OCI-LY7 (cell line): ENCODE measurements at regions not wholly inside any gene's neighbourhood (a gene's known extent, or its start where the extent isn't known, plus 50 kb on each side); places are given as distances from the start of the nearest gene placed in this dataset.

Source experiments
- BruUV-seq: library from RNA; stranded (reverse); fragments of 400-500 nt; replicated peaks from 2 replicates; lab custom pipeline; 2021; lab: Mats Ljungman, UMichigan
- CTCF ChIA-PET: fragments of 300-600 bp; sonication (Branson Sonifier 250); formaldehyde crosslinking; loops from one replicate; lab custom pipeline; 2022; ENCODE audit warnings: antibody characterized with exemption; ENCODE audit not compliant: unreplicated experiment; lab: Charles Lee
- POLR2A ChIA-PET: fragments of 300-600 bp; sonication (Branson Sonifier 250); formaldehyde crosslinking; loops from one replicate; lab custom pipeline; 2022; ENCODE audit warnings: antibody characterized with exemption; lab: Charles Lee
- DNase-seq: peaks from one replicate; pipeline ENCODE4 v3.0.0-alpha.2; 2015; ENCODE audit warnings: low spot score
- H2AFZ ChIP-seq: fragments of 200-600 bp; sonication (generic), shearing (Covaris generic); 2 replicates; pipeline ENCODE4 v1.6.1; 2014; ENCODE audit warnings: mild to moderate bottlenecking, antibody characterized with exemption, low read length, moderate library complexity
- H3K27ac ChIP-seq: fragments of 200-600 bp; sonication (generic); 2 replicates; pipeline ENCODE4 v1.5.1; 2014; ENCODE audit warnings: mixed run types, low read depth, mild to moderate bottlenecking, moderate library complexity, low read length, inconsistent platforms; ENCODE audit not compliant: poor library complexity, severe bottlenecking
- H3K36me3 ChIP-seq: fragments of 200-600 bp; sonication (generic); 2 replicates; pipeline ENCODE4 v1.6.1; 2014; ENCODE audit warnings: mild to moderate bottlenecking, antibody characterized with exemption, low read length, moderate library complexity, mixed read lengths; ENCODE audit not compliant: insufficient read depth
- H3K4me1 ChIP-seq: fragments of 200-600 bp; sonication (generic); 2 replicates; pipeline ENCODE4 v1.5.1; 2014; ENCODE audit warnings: mild to moderate bottlenecking, low read length; ENCODE audit not compliant: insufficient read depth, poor library complexity, severe bottlenecking
- H3K4me2 ChIP-seq: fragments of 200-600 bp; sonication (generic); 2 replicates; pipeline ENCODE4 v1.6.1; 2014; ENCODE audit warnings: mild to moderate bottlenecking, low read length
- H3K4me3 ChIP-seq: fragments of 200-600 bp; sonication (generic); 2 replicates; pipeline ENCODE4 v1.5.1; 2014; ENCODE audit warnings: mild to moderate bottlenecking, low read depth, low read length; ENCODE audit not compliant: poor library complexity, severe bottlenecking
- H3K79me2 ChIP-seq: fragments of 200-600 bp; sonication (generic); 2 replicates; pipeline ENCODE4 v1.6.1; 2016; ENCODE audit warnings: low read depth, mild to moderate bottlenecking, low read length, moderate library complexity, mixed read lengths; ENCODE audit not compliant: insufficient read depth
- H3K9me2 ChIP-seq: fragments of 200-600 bp; sonication (generic); 2 replicates; pipeline ENCODE4 v1.6.1; 2016; ENCODE audit warnings: mild to moderate bottlenecking, low read length, mixed read lengths; ENCODE audit not compliant: insufficient read depth
- H3K9me3 ChIP-seq: fragments of 200-600 bp; sonication (generic); 2 replicates; pipeline ENCODE4 v1.6.1; 2014; ENCODE audit warnings: mild to moderate bottlenecking, mixed run types, low read length, mixed read lengths
- H4K20me1 ChIP-seq: fragments of 200-600 bp; sonication (generic); 2 replicates; pipeline ENCODE4 v1.6.1; 2014; ENCODE audit warnings: mild to moderate bottlenecking, antibody characterized with exemption, low read length, moderate library complexity, mixed read lengths; ENCODE audit not compliant: insufficient read depth
- EZH2phosphoT487 ChIP-seq: fragments of 200-600 bp; sonication (generic); IDR thresholded peaks from 2 replicates; pipeline ENCODE4 v1.6.1; 2018; ENCODE audit warnings: low read depth, borderline replicate concordance, mild to moderate bottlenecking, mixed run types, antibody characterized with exemption, low read length, moderate library complexity, mixed read lengths
- intact Hi-C: fragments of 100-400 bp; cut with micrococcal nuclease; formaldehyde crosslinking; loops from one replicate; pipeline ENCODE4 v1.10.0; 2022; ENCODE audit not compliant: unreplicated experiment
- TF ChIP-seq, protein P1 (sequence below): fragments of 200-600 bp; sonication (generic); conservative IDR thresholded peaks from 2 replicates; pipeline ENCODE4 v1.5.1; 2014; ENCODE audit warnings: mild to moderate bottlenecking, antibody characterized with exemption, low read length, moderate library complexity, mixed read lengths

DNA sequence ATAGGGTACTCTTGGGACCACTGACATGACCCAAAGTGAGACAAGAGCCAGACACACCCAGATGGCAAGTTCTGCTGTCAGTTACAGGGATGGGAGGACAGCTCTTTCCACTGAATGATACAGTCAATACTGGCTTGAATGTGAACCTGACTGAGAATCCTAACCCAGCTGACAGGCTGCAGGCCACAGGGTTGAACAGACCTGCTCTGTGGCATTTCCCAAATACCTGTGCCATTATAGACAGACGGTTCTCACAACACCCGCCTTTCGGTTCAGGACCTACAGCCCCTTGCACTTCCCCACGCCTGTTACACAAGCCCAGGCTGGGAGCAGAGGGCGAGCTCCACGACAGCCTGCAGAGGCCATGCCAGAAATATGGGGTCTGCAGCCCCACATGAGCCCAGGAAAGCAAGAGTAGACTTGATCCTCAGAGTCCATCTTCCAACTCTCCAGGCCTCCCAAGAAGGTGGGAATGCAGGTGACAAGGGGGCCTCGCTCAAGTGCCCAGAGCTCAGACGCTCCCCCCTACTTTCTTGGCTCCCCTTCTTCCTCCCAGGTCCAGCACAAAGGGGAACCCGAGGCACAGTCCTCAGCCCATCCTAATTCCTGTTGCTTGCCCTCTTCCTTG lies 314.3 kb downstream of the SOX9 start:
- H3K9me2 ChIP-seq, result no peaks in the 10 kb centered on the region
- ChIA-PET POLR2A (interaction anchor here (0.6 to 1.2 kb wide), 3 partner anchors 119 to 904 kb away, joined by 3 to 4 read pairs (median 4); no protein-coding TSS in a partner anchor), CTCF (no interaction called here)
- H3K4me3 ChIP-seq, result no peak overlapping the region
- intact Hi-C loops, result no loop called here
- H3K27ac ChIP-seq, result no peak overlapping the region
- TF ChIP-seq, protein P1, sequence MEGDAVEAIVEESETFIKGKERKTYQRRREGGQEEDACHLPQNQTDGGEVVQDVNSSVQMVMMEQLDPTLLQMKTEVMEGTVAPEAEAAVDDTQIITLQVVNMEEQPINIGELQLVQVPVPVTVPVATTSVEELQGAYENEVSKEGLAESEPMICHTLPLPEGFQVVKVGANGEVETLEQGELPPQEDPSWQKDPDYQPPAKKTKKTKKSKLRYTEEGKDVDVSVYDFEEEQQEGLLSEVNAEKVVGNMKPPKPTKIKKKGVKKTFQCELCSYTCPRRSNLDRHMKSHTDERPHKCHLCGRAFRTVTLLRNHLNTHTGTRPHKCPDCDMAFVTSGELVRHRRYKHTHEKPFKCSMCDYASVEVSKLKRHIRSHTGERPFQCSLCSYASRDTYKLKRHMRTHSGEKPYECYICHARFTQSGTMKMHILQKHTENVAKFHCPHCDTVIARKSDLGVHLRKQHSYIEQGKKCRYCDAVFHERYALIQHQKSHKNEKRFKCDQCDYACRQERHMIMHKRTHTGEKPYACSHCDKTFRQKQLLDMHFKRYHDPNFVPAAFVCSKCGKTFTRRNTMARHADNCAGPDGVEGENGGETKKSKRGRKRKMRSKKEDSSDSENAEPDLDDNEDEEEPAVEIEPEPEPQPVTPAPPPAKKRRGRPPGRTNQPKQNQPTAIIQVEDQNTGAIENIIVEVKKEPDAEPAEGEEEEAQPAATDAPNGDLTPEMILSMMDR, result no peak
- TF ChIP-seq EZH2phosphoT487, result no peak
- H3K4me1 ChIP-seq, result no peaks in the 10 kb centered on the region
- no peaks in the 10 kb centered on the region for H3K36me3 ChIP-seq
- no TSS peak for BruUV-seq
- H3K9me3 ChIP-seq, result no peaks in the 10 kb centered on the region
- no peak overlapping the region for H2AFZ ChIP-seq
- no peak for DNase-seq
- no peak overlapping the region for H3K4me2 ChIP-seq
- no peaks in the 10 kb centered on the region for H4K20me1 ChIP-seq
- no peaks in the 10 kb centered on the region for H3K79me2 ChIP-seq

DNA sequence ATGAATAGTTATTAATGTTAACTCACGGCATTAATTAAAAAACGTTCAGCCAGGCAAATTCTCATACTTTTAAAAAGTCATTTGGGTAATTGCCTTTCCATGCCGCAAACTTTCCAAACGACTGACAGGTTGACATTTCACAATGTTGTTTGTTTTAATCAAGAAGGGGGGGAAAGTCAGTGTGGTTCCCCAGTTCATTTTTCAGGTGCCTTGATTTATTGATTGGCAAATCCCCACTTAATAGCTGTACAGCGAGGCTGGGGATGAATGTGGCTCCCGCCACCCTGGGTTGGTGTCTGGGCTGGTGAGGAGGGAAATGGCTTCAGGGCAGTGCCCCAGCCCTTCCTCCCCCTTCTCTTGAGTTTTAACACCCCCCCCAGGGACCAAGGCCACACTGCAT lies 318.0 kb downstream of the SOX9 start:
- no peak overlapping the region for H3K27ac ChIP-seq
- DNase-seq, result no peak
- H3K4me2 ChIP-seq, result no peak overlapping the region
- no peaks in the 10 kb centered on the region for H3K36me3 ChIP-seq
- no peaks in the 10 kb centered on the region for H4K20me1 ChIP-seq
- H3K4me3 ChIP-seq, result no peak overlapping the region
- H3K9me2 ChIP-seq, result no peaks in the 10 kb centered on the region
- no peak overlapping the region for H2AFZ ChIP-seq
- no TSS peak for BruUV-seq
- H3K4me1 ChIP-seq, result no peaks in the 10 kb centered on the region
- TF ChIP-seq, protein P1, result no peak
- TF ChIP-seq EZH2phosphoT487, result no peak
- H3K9me3 ChIP-seq, result no peaks in the 10 kb centered on the region
- H3K79me2 ChIP-seq, result no peaks in the 10 kb centered on the region
- POLR2A ChIA-PET, result no interaction called here
- intact Hi-C loops, result no loop called here
- CTCF ChIA-PET, result no interaction called here

GRCh38 chr17:72439893-72440502 lies 319.2 kb downstream of the SOX9 start:
- intact Hi-C loops, result no loop called here
- ChIA-PET CTCF (no interaction called here), POLR2A (no interaction called here)
- TF ChIP-seq EZH2phosphoT487, result no peak
- TF ChIP-seq, protein P1, result no peak
- Histone ChIP-seq H4K20me1 (no peaks in the 10 kb centered on the region), H3K36me3 (no peaks in the 10 kb centered on the region), H3K4me1 (no peaks in the 10 kb centered on the region), H3K4me2 (no peak overlapping the region), H3K4me3 (no peak overlapping the region), H3K9me2 (no peaks in the 10 kb centered on the region), H3K9me3 (no peaks in the 10 kb centered on the region), H3K27ac (no peak overlapping the region), H3K79me2 (no peaks in the 10 kb centered on the region), H2AFZ (no peak overlapping the region)
- no peak for DNase-seq
- no TSS peak for BruUV-seq
